ENCODE measurements at regions not wholly inside any gene's neighbourhood (a gene's known extent, or its start where the extent isn't known, plus 50 kb on each side); places are given as distances from the start of the nearest gene placed in this dataset.

- Mint-ChIP-seq H3K4me1 (ENCODE audit: low read depth, unreplicated experiment) (no peaks in the 10 kb centered on the region), H3K27ac (ENCODE audit: unreplicated experiment) (no peak overlapping the region), H3K9me3 (ENCODE audit: unreplicated experiment) (peaks cover 10% of the 10 kb centered on the region), H3K36me3 (ENCODE audit: insufficient read depth, unreplicated experiment) (no peaks in the 10 kb centered on the region), H3K4me3 (ENCODE audit: unreplicated experiment) (no peak overlapping the region), H3K27me3 (ENCODE audit: insufficient read depth, unreplicated experiment) (no peaks in the 10 kb centered on the region)
- no peak overlapping the region for H3K4me3 ChIP-seq (ENCODE audit: low read depth, low read length)
- intact Hi-C loops (cut with micrococcal nuclease; ENCODE audit: unreplicated experiment): no loop called here
- no TSS peak for BruUV-seq (replicated peaks)
- TF ChIP-seq, protein P1, sequence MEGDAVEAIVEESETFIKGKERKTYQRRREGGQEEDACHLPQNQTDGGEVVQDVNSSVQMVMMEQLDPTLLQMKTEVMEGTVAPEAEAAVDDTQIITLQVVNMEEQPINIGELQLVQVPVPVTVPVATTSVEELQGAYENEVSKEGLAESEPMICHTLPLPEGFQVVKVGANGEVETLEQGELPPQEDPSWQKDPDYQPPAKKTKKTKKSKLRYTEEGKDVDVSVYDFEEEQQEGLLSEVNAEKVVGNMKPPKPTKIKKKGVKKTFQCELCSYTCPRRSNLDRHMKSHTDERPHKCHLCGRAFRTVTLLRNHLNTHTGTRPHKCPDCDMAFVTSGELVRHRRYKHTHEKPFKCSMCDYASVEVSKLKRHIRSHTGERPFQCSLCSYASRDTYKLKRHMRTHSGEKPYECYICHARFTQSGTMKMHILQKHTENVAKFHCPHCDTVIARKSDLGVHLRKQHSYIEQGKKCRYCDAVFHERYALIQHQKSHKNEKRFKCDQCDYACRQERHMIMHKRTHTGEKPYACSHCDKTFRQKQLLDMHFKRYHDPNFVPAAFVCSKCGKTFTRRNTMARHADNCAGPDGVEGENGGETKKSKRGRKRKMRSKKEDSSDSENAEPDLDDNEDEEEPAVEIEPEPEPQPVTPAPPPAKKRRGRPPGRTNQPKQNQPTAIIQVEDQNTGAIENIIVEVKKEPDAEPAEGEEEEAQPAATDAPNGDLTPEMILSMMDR (IDR thresholded peaks at IDR 0.05; ENCODE audit: insufficient read depth in 1 of 2, low read depth in 1 of 2, low read length in 1 of 2, severe bottlenecking in 1 of 2, unreplicated experiment in 1 of 2): no peak
- H3K36me3 ChIP-seq (ENCODE audit: control insufficient read depth, insufficient read depth, low read length): no peaks in the 10 kb centered on the region
- no peaks in the 10 kb centered on the region for H3K27me3 ChIP-seq (replicated peaks; ENCODE audit: control insufficient read depth, insufficient read depth, low read length)
- no peaks in the 10 kb centered on the region for H3K4me1 ChIP-seq
- DNase-seq: no peak
- no peaks in the 10 kb centered on the region for H3K9me3 ChIP-seq
- ChIA-PET POLR2A (no interaction called here), CTCF (no interaction called here)
Observed at GRCh38 chr9:118554987-118555386, 814.2 kb downstream of the BRINP1 start.

DNA sequence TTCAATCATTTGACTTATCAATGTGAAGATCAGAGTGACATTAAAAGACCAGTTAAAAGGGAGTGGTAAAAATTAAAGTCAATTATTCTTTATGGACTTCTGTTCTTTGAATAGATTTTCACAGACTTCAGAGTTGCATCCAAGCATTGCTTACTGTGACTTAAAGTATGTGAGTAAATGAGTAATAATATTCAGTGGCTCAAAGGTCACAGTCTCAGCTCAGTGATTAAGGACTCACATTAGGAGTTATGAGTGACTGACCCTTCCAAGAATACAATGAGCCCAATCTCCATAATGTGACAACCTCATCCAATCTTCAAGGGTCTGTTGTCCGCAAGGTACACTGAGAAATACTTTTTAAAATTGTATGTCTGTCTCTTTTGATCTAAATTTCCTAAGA lies 811.2 kb downstream of the BRINP1 start:
- no peaks in the 10 kb centered on the region for H3K4me1 ChIP-seq
- ChIA-PET CTCF (no interaction called here), POLR2A (no interaction called here)
- no TSS peak for BruUV-seq (replicated peaks)
- no peak overlapping the region for H3K4me3 Mint-ChIP-seq (ENCODE audit: unreplicated experiment)
- TF ChIP-seq, protein P1 (IDR thresholded peaks at IDR 0.05; ENCODE audit: insufficient read depth in 1 of 2, low read depth in 1 of 2, low read length in 1 of 2, severe bottlenecking in 1 of 2, unreplicated experiment in 1 of 2): no peak
- H3K4me1 Mint-ChIP-seq (ENCODE audit: low read depth, unreplicated experiment): no peaks in the 10 kb centered on the region
- H3K27me3 Mint-ChIP-seq (ENCODE audit: insufficient read depth, unreplicated experiment): peaks cover 5% of the 10 kb centered on the region
- no peaks in the 10 kb centered on the region for H3K36me3 Mint-ChIP-seq (ENCODE audit: insufficient read depth, unreplicated experiment)
- H3K9me3 ChIP-seq: no peaks in the 10 kb centered on the region
- intact Hi-C loops (cut with micrococcal nuclease; ENCODE audit: unreplicated experiment): no loop called here
- H3K4me3 ChIP-seq (ENCODE audit: low read depth, low read length): no peak overlapping the region
- H3K27me3 ChIP-seq (replicated peaks; ENCODE audit: control insufficient read depth, insufficient read depth, low read length): no peaks in the 10 kb centered on the region
- H3K36me3 ChIP-seq (ENCODE audit: control insufficient read depth, insufficient read depth, low read length): no peaks in the 10 kb centered on the region
- no peak overlapping the region for H3K27ac Mint-ChIP-seq (ENCODE audit: unreplicated experiment)
- DNase-seq: no peak
- H3K9me3 Mint-ChIP-seq (ENCODE audit: unreplicated experiment): peaks cover 10% of the 10 kb centered on the region

- no TSS peak for BruUV-seq (replicated peaks)
- no peak for DNase-seq
- Histone ChIP-seq H3K9me3 (no peaks in the 10 kb centered on the region), H3K4me1 (no peaks in the 10 kb centered on the region), H3K36me3 (ENCODE audit: control insufficient read depth, insufficient read depth, low read length) (no peaks in the 10 kb centered on the region), H3K27me3 (replicated peaks; ENCODE audit: control insufficient read depth, insufficient read depth, low read length) (no peaks in the 10 kb centered on the region), H3K4me3 (ENCODE audit: low read depth, low read length) (no peak overlapping the region)
- Mint-ChIP-seq H3K27me3 (ENCODE audit: insufficient read depth, unreplicated experiment) (peaks cover 7% of the 10 kb centered on the region), H3K27ac (ENCODE audit: unreplicated experiment) (no peak overlapping the region), H3K4me1 (ENCODE audit: low read depth, unreplicated experiment) (no peaks in the 10 kb centered on the region), H3K36me3 (ENCODE audit: insufficient read depth, unreplicated experiment) (no peaks in the 10 kb centered on the region), H3K4me3 (ENCODE audit: unreplicated experiment) (no peak overlapping the region), H3K9me3 (ENCODE audit: unreplicated experiment) (peaks cover 10% of the 10 kb centered on the region)
- ChIA-PET CTCF (no interaction called here), POLR2A (no interaction called here)
- TF ChIP-seq, protein P1 (IDR thresholded peaks at IDR 0.05; ENCODE audit: insufficient read depth in 1 of 2, low read depth in 1 of 2, low read length in 1 of 2, severe bottlenecking in 1 of 2, unreplicated experiment in 1 of 2): no peak
- intact Hi-C loops (cut with micrococcal nuclease; ENCODE audit: unreplicated experiment): no loop called here
Observed at GRCh38 chr9:118558891-118559290, 810.3 kb downstream of the BRINP1 start.

Measured in Caco-2 (cell line).